Natural killer cell (primary cell): ENCODE measurements at regions not wholly inside any gene's neighbourhood (a gene's known extent, or its start where the extent isn't known, plus 50 kb on each side); places are given as distances from the start of the nearest gene placed in this dataset.

Source experiments
- ATAC-seq, 3 donors: fragments of 150-1000 bp in 2 of 3; fragments of 200-7000 bp in 1 of 3; cut with Tn5 transposase; 1 replicate in 1 of 3; 2 replicates in 2 of 3; pipeline ENCODE4 v1.10.0; 2021; ENCODE audit warnings: mild to moderate bottlenecking in 2 of 3, moderate library complexity in 2 of 3
- DNase-seq, 2 donors: peaks; one replicate each; pipeline versions ENCODE4 v3.0.0 to v3.0.0-alpha.2; 2013 to 2021; ENCODE audit warnings: mixed read lengths in 1 of 2
- H3K27ac ChIP-seq: one replicate; pipeline ENCODE4 v1.5.1; 2013; ENCODE audit warnings: mild to moderate bottlenecking, low read length
- H3K27me3 ChIP-seq: one replicate; pipeline ENCODE4 v1.6.1; 2013; ENCODE audit warnings: low read length; ENCODE audit not compliant: control insufficient read depth, insufficient read depth
- H3K36me3 ChIP-seq: one replicate; pipeline ENCODE4 v1.6.1; 2013; ENCODE audit warnings: low read length; ENCODE audit not compliant: control insufficient read depth, insufficient read depth
- H3K4me1 ChIP-seq: one replicate; pipeline ENCODE4 v1.6.1; 2013; ENCODE audit warnings: low read length; ENCODE audit not compliant: control insufficient read depth, insufficient read depth
- H3K4me3 ChIP-seq: one replicate; pipeline ENCODE4 v1.5.1; 2013; ENCODE audit warnings: low read length
- H3K9me3 ChIP-seq: one replicate; pipeline ENCODE4 v1.6.1; 2013; ENCODE audit warnings: low read length; ENCODE audit not compliant: control insufficient read depth, insufficient read depth
- H3K27ac Mint-ChIP-seq, 2 donors: one replicate each; pipeline ENCODE4 v1.8.0; 2022; ENCODE audit warnings: mild to moderate bottlenecking in 2 of 2, mixed read lengths in 2 of 2, moderate library complexity in 1 of 2
- H3K27me3 Mint-ChIP-seq, 2 donors: one replicate each; pipeline ENCODE4 v1.8.0; 2022; ENCODE audit warnings: low read depth in 2 of 2, mixed read lengths in 2 of 2
- H3K36me3 Mint-ChIP-seq: one replicate; pipeline ENCODE4 v1.8.0; 2022; ENCODE audit warnings: mixed read lengths
- H3K4me1 Mint-ChIP-seq, 2 donors: one replicate each; pipeline ENCODE4 v1.8.0; 2022; ENCODE audit warnings: mixed read lengths in 2 of 2
- H3K4me3 Mint-ChIP-seq: one replicate; pipeline ENCODE4 v1.8.0; 2022; ENCODE audit warnings: mild to moderate bottlenecking, moderate library complexity, mixed read lengths
- H3K9me3 Mint-ChIP-seq, 2 donors: one replicate each; pipeline ENCODE4 v1.8.0; 2022; ENCODE audit warnings: mixed read lengths in 2 of 2
- WGBS: methylation state at CpG from one replicate; pipeline ENCODE4 v1.1.7; 2013; ENCODE audit warnings: missing lambda C conversion rate; ENCODE audit not compliant: insufficient coverage; 5-methylcytosine and 5-hydroxymethylcytosine counted together
- intact Hi-C: fragments of 100-400 bp; cut with micrococcal nuclease; formaldehyde crosslinking; loops from one replicate; pipeline ENCODE4 v1.14.2; 2022
- TF ChIP-seq, protein P1 (sequence below): fragments of 200-600 bp; IDR thresholded peaks from one replicate; pipeline ENCODE4 v1.8.0; 2022; ENCODE audit warnings: antibody characterized with exemption

DNA sequence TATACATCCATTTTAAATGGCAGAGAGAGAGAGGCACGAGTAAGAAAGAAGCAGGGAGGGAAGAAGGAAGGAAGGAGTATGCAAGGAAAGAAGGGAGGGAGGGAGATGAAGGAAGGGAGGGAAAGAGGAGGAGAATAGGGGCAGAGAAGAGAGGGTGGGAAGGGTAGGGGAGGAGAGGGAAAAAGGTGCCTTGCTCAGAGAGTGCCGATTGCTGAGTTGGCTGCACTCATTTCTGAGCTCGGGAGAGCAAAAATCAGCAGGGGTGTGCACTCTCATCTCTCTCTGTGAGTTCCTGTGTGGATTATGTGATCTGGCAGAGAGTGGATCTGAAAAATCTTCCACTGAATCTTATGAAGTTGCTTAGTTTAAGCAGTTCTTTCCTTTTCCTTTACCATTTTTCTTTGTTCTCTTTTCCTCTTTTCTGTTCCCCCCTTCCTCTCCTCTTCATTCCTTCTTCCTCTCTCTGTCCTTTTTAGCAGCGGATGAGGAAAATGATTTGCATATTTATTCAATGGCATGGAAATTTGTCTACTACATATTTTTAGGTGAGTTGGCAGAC lies 108.7 kb downstream of the PERP start:
- no peak for ATAC-seq
- Histone ChIP-seq H3K4me3 (no peak overlapping the region), H3K9me3 (no peaks in the 10 kb centered on the region), H3K36me3 (no peaks in the 10 kb centered on the region), H3K4me1 (no peaks in the 10 kb centered on the region), H3K27me3 (no peaks in the 10 kb centered on the region), H3K27ac (no peak overlapping the region)
- peaks cover 3 to 7% of the 10 kb centered on the region in 2 donors for H3K9me3 Mint-ChIP-seq
- H3K27me3 Mint-ChIP-seq = no peaks in the 10 kb centered on the region
- no peak overlapping the region for H3K4me3 Mint-ChIP-seq
- 91% methylated on average over 3 of the region's 4 CpGs for WGBS
- H3K27ac Mint-ChIP-seq = no peak overlapping the region
- no peak for DNase-seq
- peaks cover 0 to 5% of the 10 kb centered on the region in 2 donors for H3K4me1 Mint-ChIP-seq
- intact Hi-C loops = no loop called here
- H3K36me3 Mint-ChIP-seq = no peaks in the 10 kb centered on the region
- TF ChIP-seq, protein P1, sequence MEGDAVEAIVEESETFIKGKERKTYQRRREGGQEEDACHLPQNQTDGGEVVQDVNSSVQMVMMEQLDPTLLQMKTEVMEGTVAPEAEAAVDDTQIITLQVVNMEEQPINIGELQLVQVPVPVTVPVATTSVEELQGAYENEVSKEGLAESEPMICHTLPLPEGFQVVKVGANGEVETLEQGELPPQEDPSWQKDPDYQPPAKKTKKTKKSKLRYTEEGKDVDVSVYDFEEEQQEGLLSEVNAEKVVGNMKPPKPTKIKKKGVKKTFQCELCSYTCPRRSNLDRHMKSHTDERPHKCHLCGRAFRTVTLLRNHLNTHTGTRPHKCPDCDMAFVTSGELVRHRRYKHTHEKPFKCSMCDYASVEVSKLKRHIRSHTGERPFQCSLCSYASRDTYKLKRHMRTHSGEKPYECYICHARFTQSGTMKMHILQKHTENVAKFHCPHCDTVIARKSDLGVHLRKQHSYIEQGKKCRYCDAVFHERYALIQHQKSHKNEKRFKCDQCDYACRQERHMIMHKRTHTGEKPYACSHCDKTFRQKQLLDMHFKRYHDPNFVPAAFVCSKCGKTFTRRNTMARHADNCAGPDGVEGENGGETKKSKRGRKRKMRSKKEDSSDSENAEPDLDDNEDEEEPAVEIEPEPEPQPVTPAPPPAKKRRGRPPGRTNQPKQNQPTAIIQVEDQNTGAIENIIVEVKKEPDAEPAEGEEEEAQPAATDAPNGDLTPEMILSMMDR = no peak

DNA sequence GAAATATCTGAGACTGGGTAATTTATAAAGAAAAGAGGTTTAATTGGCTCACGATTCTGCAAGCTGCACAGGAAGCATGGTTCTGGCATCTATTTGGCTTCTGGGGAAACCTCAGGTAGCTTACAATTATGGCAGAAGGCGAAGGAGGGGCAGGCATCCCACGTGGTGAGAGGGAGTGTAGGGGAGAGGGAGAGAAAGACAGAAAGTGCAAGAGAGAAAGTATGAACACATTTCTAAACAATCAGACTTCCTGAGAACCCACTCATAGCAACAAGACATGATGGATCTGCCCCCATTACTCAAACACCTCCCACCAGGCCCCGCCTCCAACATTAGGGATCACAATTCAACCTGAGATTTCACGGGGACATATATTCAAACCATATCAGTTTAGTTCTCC lies 107.4 kb downstream of the PERP start:
- no peaks in the 10 kb centered on the region for H3K4me1 ChIP-seq
- intact Hi-C loops = no loop called here
- ATAC-seq (no peak), DNase-seq (no peak)
- H3K36me3 ChIP-seq = no peaks in the 10 kb centered on the region
- H3K4me3 Mint-ChIP-seq = no peak overlapping the region
- H3K4me1 Mint-ChIP-seq = peaks cover 0 to 5% of the 10 kb centered on the region in 2 donors
- TF ChIP-seq, protein P1 = no peak
- WGBS = 73% methylated on average over 5 of the region's 5 CpGs
- H3K36me3 Mint-ChIP-seq = no peaks in the 10 kb centered on the region
- peaks cover 0 to 2% of the 10 kb centered on the region in 2 donors for H3K27me3 Mint-ChIP-seq
- H3K27me3 ChIP-seq = no peaks in the 10 kb centered on the region
- no peak overlapping the region for H3K27ac Mint-ChIP-seq
- peaks cover 3 to 7% of the 10 kb centered on the region in 2 donors for H3K9me3 Mint-ChIP-seq
- no peak overlapping the region for H3K4me3 ChIP-seq
- H3K9me3 ChIP-seq = no peaks in the 10 kb centered on the region
- no peak overlapping the region for H3K27ac ChIP-seq

DNA sequence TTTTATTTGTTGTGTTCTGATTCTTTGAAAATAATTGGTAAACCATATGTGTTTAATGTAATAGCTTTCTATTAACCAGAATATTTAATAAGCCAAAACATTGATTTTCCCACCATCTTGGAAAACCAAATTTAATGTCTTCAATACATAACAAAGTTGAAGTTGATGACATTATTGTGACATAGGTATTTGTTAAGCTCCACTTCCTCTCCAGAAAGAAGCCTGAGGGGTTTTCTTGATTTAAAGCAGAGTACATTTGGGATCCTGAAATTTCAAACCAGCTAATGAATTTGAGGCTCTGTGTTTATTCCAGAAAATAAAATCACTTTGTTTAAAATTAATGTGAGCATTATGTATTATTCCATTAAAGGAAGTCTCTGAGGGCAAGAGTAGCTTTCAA lies 106.3 kb downstream of the PERP start:
- intact Hi-C loops = loop anchor here (1.0 kb wide), 1 partner anchor 108 kb away; no protein-coding TSS in a partner anchor
- Mint-ChIP-seq H3K4me3 (no peak overlapping the region), H3K36me3 (no peaks in the 10 kb centered on the region), H3K27ac (no peak overlapping the region), H3K9me3 (peaks cover 3 to 7% of the 10 kb centered on the region in 2 donors), H3K4me1 (peaks cover 0 to 5% of the 10 kb centered on the region in 2 donors), H3K27me3 (peaks cover 4 to 12% of the 10 kb centered on the region in 2 donors)
- no peaks in the 10 kb centered on the region for H3K36me3 ChIP-seq
- H3K27ac ChIP-seq = no peak overlapping the region
- no peak for ATAC-seq
- H3K9me3 ChIP-seq = no peaks in the 10 kb centered on the region
- no peak overlapping the region for H3K4me3 ChIP-seq
- DNase-seq = no peak
- TF ChIP-seq, protein P1 = no peak
- no peaks in the 10 kb centered on the region for H3K4me1 ChIP-seq
- no peaks in the 10 kb centered on the region for H3K27me3 ChIP-seq

DNA sequence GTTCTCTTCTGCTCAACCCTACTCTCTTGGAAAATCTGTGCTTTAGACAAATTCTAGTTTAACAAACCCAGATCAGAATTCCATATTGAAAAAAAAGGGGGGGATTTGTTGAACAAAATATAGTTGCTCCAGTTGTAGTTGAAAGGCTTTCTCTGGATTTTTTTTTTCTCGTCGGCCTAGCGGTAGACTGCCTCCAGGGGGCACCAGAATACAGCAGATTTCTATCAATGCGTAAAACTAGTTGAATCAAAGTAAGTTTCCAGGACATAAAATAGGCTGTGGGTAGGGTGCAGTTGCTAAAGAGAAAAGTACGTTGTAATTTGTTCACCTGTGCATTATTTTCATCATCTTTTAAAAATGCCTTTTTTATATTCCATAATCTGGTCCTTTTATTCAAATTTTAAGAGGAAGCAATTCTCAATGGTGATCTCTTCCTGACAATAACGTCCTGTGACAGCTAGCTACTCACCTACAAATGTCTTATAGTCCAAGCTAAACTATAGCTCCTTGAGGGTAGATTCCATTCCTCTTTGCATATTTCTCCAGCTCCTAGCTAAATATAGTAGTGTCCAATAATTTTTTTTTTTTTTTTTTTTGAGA lies 105.4 kb downstream of the PERP start:
- H3K27me3 ChIP-seq = no peaks in the 10 kb centered on the region
- Mint-ChIP-seq H3K4me3 (no peak overlapping the region), H3K36me3 (no peaks in the 10 kb centered on the region), H3K27me3 (peaks cover 4 to 12% of the 10 kb centered on the region in 2 donors), H3K4me1 (peaks cover 0 to 5% of the 10 kb centered on the region in 2 donors), H3K27ac (no peak overlapping the region), H3K9me3 (peaks cover 3 to 5% of the 10 kb centered on the region in 2 donors)
- H3K4me1 ChIP-seq = no peaks in the 10 kb centered on the region
- DNase-seq = peak; percentile 43 to 80
- H3K27ac ChIP-seq = no peak overlapping the region
- 12% methylated on average over 5 of the region's 6 CpGs for WGBS
- no peaks in the 10 kb centered on the region for H3K9me3 ChIP-seq
- H3K36me3 ChIP-seq = no peaks in the 10 kb centered on the region
- intact Hi-C loops = loop anchor here (1.0 kb wide), 1 partner anchor 107 kb away; no protein-coding TSS in a partner anchor
- peak; percentile 64 to 80 (median 79) for ATAC-seq
- H3K4me3 ChIP-seq = no peak overlapping the region
- TF ChIP-seq, protein P1 = peak; percentile 96
